Mesendoderm (in vitro differentiated cells): ENCODE measurements at regions not wholly inside any gene's neighbourhood (a gene's known extent, or its start where the extent isn't known, plus 50 kb on each side); places are given as distances from the start of the nearest gene placed in this dataset.

Source experiments
- DNase-seq: peaks from one replicate; pipeline ENCODE4 v3.0.0; 2013
- H2AK5ac ChIP-seq: 2 replicates; pipeline ENCODE4 v1.6.1; 2013; ENCODE audit warnings: low read length, inconsistent platforms
- H2BK120ac ChIP-seq: 2 replicates; pipeline ENCODE4 v1.6.1; 2013; ENCODE audit warnings: low read depth, mild to moderate bottlenecking, low read length, moderate library complexity, mixed read lengths
- H2BK15ac ChIP-seq: replicated peaks from 2 replicates; pipeline ENCODE4 v1.6.1; 2013; ENCODE audit warnings: low read depth, mild to moderate bottlenecking, moderate library complexity
- H2BK5ac ChIP-seq: 2 replicates; pipeline ENCODE4 v1.6.1; 2013; ENCODE audit warnings: low read length, inconsistent platforms
- H3K18ac ChIP-seq: 2 replicates; pipeline ENCODE4 v1.6.1; 2013; ENCODE audit warnings: mild to moderate bottlenecking, low read length, mixed read lengths
- H3K23ac ChIP-seq: one replicate; pipeline ENCODE4 v1.6.1; 2013; ENCODE audit warnings: low read length
- H3K27ac ChIP-seq: 2 replicates; pipeline ENCODE4 v1.5.1; 2013; ENCODE audit warnings: low read depth, mild to moderate bottlenecking, inconsistent platforms, low read length, moderate library complexity
- H3K27me3 ChIP-seq: 2 replicates; pipeline ENCODE4 v1.6.1; 2013; ENCODE audit warnings: low read length, control low read depth, mild to moderate bottlenecking, inconsistent platforms; ENCODE audit not compliant: insufficient read depth, poor library complexity
- H3K36me3 ChIP-seq: 2 replicates; pipeline ENCODE4 v1.6.1; 2013; ENCODE audit warnings: low read length, inconsistent platforms; ENCODE audit not compliant: control insufficient read depth, insufficient read depth
- H3K4ac ChIP-seq: one replicate; pipeline ENCODE4 v1.6.1; 2013; ENCODE audit warnings: low read depth, mild to moderate bottlenecking, low read length, moderate library complexity
- H3K4me1 ChIP-seq: 2 replicates; pipeline ENCODE4 v1.6.1; 2013; ENCODE audit warnings: low read depth, low read length, inconsistent platforms; ENCODE audit not compliant: control insufficient read depth
- H3K4me2 ChIP-seq: 2 replicates; pipeline ENCODE4 v1.6.1; 2013; ENCODE audit warnings: low read length
- H3K4me3 ChIP-seq: 2 replicates; pipeline ENCODE4 v1.5.1; 2013; ENCODE audit warnings: mild to moderate bottlenecking, low read length
- H3K56ac ChIP-seq: one replicate; pipeline ENCODE4 v1.6.1; 2013; ENCODE audit warnings: low read length
- H3K79me1 ChIP-seq: 2 replicates; pipeline ENCODE4 v1.6.1; 2013; ENCODE audit warnings: low read length, inconsistent platforms
- H3K79me2 ChIP-seq: 2 replicates; pipeline ENCODE4 v1.6.1; 2013; ENCODE audit warnings: mild to moderate bottlenecking, low read length; ENCODE audit not compliant: control insufficient read depth, insufficient read depth
- H3K9ac ChIP-seq: 2 replicates; pipeline ENCODE4 v1.6.1; 2013; ENCODE audit warnings: low read length, inconsistent platforms
- H4K5ac ChIP-seq: one replicate; pipeline ENCODE4 v1.6.1; 2013; ENCODE audit warnings: low read length
- H4K8ac ChIP-seq: one replicate; pipeline ENCODE4 v1.6.1; 2013; ENCODE audit warnings: low read depth, mild to moderate bottlenecking, control low read depth, low read length, moderate library complexity
- WGBS: extraction: QIAGEN DNeasy Blood & Tissue Kit; methylation state at CpG from one replicate; pipeline ENCODE4 v1.1.7; 2013; ENCODE audit warnings: low lambda C conversion rate, missing lambda C conversion rate; ENCODE audit not compliant: insufficient coverage; ENCODE audit errors: extremely low coverage; 5-methylcytosine and 5-hydroxymethylcytosine counted together

DNA sequence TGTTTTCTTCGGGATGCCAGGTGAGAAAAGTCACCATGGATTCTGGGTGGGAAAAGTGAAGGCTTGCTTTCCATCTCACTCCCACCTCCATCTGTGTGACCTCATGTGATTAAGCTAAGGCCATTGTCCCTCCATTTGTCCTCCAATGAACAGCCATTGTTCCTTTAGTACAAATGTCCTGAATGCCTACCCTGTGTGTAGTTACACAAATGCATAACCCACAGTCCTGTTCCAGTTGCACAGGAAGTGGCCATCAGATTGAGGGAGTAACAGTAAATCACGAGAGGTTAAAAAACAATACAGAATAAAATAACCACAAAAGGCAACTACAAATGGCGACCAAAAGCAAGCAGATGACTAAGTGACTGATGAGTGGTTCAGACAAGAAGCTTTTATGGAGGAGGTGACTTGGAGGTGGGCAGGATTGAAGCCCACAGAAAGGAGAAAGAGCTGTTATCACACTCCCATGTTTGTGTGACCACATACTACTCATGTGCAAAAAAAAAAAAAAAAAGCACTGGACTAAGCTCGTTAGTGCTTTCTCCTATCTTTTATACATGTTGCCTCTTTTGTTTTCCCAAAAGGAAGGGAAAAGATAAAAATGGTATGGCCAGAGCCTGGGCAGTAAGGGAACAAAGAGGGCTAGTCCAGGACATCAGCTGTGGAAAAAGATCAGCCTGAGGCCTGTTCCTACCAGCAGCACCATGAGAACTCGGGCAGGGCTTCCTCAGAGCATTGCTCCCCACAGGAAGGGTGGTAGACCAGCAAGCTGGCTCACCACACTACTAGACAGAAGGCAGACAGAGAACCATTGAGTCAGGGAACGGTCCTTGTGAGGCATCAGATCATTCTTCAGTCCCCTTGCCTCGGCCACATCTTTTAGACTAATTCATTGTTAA, 111.0 kb downstream of the TFAP2A start:
- Histone ChIP-seq H4K5ac (no peak overlapping the region), H2BK15ac (no peak overlapping the region), H3K4me3 (no peak overlapping the region), H4K8ac (no peak overlapping the region), H3K27ac (no peak overlapping the region), H2BK5ac (no peak overlapping the region), H3K4me2 (no peak overlapping the region), H3K18ac (no peak overlapping the region), H3K23ac (no peak overlapping the region), H3K4me1 (no peaks in the 10 kb centered on the region), H3K4ac (no peak overlapping the region), H3K27me3 (no peaks in the 10 kb centered on the region), H3K79me1 (no peaks in the 10 kb centered on the region), H3K36me3 (no peaks in the 10 kb centered on the region), H3K56ac (no peak overlapping the region), H3K79me2 (no peaks in the 10 kb centered on the region), H3K9ac (no peak overlapping the region), H2BK120ac (no peak overlapping the region), H2AK5ac (no peak overlapping the region)
- WGBS, result no CpG with 5 or more reads among the region's 7 CpGs
- DNase-seq, result no peak

DNA sequence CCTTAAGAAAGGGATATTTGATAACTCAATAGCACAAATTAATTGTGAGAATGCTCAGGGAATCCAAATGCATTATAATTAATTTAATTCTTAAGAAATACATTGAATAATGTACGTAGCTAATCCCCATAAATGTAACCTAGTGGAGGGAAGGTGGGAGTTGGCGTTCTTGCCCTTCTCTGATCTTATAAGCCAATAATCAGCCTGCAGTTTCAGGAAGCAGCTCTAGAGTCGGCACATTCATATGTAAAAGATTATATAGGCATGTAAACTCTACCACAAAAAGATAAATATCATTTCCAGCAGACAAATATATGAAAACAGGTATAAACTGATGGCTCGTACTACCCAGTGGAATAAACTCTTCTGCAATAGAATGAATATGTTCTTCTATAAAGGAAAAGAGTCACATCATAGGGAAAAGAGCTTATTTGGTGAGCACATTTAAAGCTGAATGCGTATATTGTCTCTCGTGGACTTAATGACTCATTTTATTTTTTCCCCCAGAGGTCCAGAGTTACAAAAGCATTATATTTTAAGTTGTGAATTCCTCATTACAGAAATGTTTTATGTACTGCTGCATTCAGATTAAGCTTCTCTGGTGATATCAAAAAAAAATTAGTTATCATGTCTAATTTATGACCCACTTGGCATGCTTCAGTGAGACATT, 112.2 kb downstream of the TFAP2A start:
- H4K5ac ChIP-seq, result no peak overlapping the region
- no peak overlapping the region for H3K23ac ChIP-seq

DNA sequence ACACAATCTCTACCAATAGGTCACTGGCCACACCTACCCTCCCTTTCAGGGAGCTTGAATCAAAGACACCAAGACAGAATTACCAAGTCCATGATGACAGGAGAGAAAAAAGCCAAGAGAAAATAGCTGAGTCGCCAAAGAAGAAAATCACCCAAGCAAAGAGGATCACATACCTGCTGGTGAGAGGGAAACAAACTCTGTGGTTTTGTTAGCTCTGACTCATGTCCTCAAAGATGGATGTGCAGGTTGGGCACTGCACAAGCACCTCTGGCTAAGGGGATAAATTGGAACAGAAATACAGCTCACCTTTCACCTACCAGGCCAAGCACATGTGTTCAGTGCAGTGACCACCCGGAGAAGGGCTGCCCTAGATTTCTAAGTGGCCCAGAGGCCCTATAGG, 114.8 kb downstream of the TFAP2A start:
- Histone ChIP-seq H3K4ac (no peak overlapping the region), H3K9ac (no peak overlapping the region), H2BK120ac (no peak overlapping the region), H3K27me3 (no peaks in the 10 kb centered on the region), H3K4me3 (no peak overlapping the region), H2BK15ac (no peak overlapping the region), H3K79me2 (no peaks in the 10 kb centered on the region), H4K5ac (no peak overlapping the region), H3K18ac (no peak overlapping the region), H3K56ac (no peak overlapping the region), H3K4me2 (no peak overlapping the region), H3K36me3 (no peaks in the 10 kb centered on the region), H3K79me1 (no peaks in the 10 kb centered on the region), H3K4me1 (no peaks in the 10 kb centered on the region), H2AK5ac (no peak overlapping the region), H2BK5ac (no peak overlapping the region), H4K8ac (no peak overlapping the region), H3K27ac (no peak overlapping the region), H3K23ac (no peak overlapping the region)
- DNase-seq, result no peak
- no CpG with 5 or more reads among the region's 2 CpGs for WGBS

More for the DNA sequence above, 112.2 kb downstream of the TFAP2A start:
- Histone ChIP-seq H2BK5ac (no peak overlapping the region), H3K27ac (no peak overlapping the region), H3K4me3 (no peak overlapping the region), H3K4me1 (no peaks in the 10 kb centered on the region), H3K27me3 (no peaks in the 10 kb centered on the region), H3K79me2 (no peaks in the 10 kb centered on the region), H3K4me2 (no peak overlapping the region), H2AK5ac (no peak overlapping the region), H3K9ac (no peak overlapping the region), H3K36me3 (no peaks in the 10 kb centered on the region), H3K79me1 (no peaks in the 10 kb centered on the region), H3K18ac (no peak overlapping the region), H4K8ac (no peak overlapping the region), H3K56ac (no peak overlapping the region), H2BK15ac (no peak overlapping the region), H2BK120ac (no peak overlapping the region), H3K4ac (no peak overlapping the region)
- DNase-seq, result no peak
- WGBS, result no CpG with 5 or more reads among the region's 6 CpGs

DNA sequence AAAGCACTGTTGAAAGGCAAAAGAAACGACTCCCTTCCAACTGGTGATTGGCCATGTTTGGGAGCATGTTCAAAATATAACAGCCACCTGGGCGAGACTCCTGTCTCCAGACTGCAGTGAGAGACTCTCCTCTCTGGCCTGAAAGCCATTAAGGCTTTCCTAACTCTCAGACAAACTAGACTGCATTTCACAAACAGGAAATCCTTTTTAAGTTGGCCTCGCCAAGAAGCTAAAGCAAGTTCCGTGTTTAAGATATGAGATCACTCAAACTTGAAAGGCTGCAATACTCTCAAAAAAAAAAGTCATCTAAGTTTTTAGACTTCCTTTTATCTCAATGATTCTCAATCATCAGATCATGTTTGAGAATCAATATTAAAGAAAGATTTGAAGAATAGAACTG, 117.0 kb downstream of the TFAP2A start:
- no peak overlapping the region for H3K18ac ChIP-seq

DNA sequence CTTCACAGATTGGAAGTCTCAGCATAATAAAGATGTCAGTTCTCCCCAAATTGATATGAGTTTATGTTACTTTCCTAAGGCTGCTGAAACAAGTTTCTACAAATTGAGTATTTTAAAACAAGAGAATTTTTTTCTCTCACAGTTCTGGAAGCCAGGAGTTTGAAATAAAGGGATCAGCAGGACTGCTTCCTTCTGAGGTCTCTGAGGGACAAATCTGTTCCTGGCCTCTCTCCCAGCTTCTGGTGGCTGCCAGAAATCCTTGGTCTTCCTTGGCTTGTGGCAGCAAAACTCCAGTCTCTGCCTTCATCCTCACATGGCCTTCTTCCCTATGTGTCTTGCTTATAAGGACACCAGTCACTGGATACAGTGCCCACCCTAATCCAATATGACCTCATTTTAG, 136.1 kb downstream of the TFAP2A start:
- Histone ChIP-seq H2BK120ac (no peak overlapping the region), H3K79me2 (no peaks in the 10 kb centered on the region), H4K5ac (no peak overlapping the region), H2BK15ac (no peak overlapping the region), H3K4me1 (no peaks in the 10 kb centered on the region), H3K27me3 (no peaks in the 10 kb centered on the region), H3K18ac (no peak overlapping the region), H3K4me2 (no peak overlapping the region), H3K36me3 (no peaks in the 10 kb centered on the region), H3K23ac (no peak overlapping the region), H3K27ac (no peak overlapping the region), H4K8ac (no peak overlapping the region), H3K79me1 (no peaks in the 10 kb centered on the region), H2BK5ac (no peak overlapping the region), H3K4me3 (no peak overlapping the region), H3K56ac (no peak overlapping the region), H3K4ac (no peak overlapping the region), H3K9ac (no peak overlapping the region), H2AK5ac (no peak overlapping the region)
- DNase-seq, result no peak

More for the DNA sequence above, 117.0 kb downstream of the TFAP2A start:
- no peak overlapping the region for H3K9ac ChIP-seq
- H3K27ac ChIP-seq, result no peak overlapping the region
- H4K5ac ChIP-seq, result no peak overlapping the region
- H4K8ac ChIP-seq, result no peak overlapping the region
- H2BK15ac ChIP-seq, result no peak overlapping the region
- no peak overlapping the region for H2AK5ac ChIP-seq
- no peak overlapping the region for H3K4me3 ChIP-seq
- no peaks in the 10 kb centered on the region for H3K36me3 ChIP-seq
- no peak overlapping the region for H3K56ac ChIP-seq
- H3K79me2 ChIP-seq, result no peaks in the 10 kb centered on the region
- no peaks in the 10 kb centered on the region for H3K79me1 ChIP-seq
- H3K4me1 ChIP-seq, result no peaks in the 10 kb centered on the region
- no peak for DNase-seq
- H2BK120ac ChIP-seq, result no peak overlapping the region
- WGBS, result no CpG with 5 or more reads among the region's 4 CpGs
- no peak overlapping the region for H3K4ac ChIP-seq
- no peaks in the 10 kb centered on the region for H3K27me3 ChIP-seq
- no peak overlapping the region for H2BK5ac ChIP-seq
- H3K4me2 ChIP-seq, result no peak overlapping the region
- H3K23ac ChIP-seq, result no peak overlapping the region
